ENCODE measurements at regions not wholly inside any gene's neighbourhood (a gene's known extent, or its start where the extent isn't known, plus 50 kb on each side); places are given as distances from the start of the nearest gene placed in this dataset.

DNA sequence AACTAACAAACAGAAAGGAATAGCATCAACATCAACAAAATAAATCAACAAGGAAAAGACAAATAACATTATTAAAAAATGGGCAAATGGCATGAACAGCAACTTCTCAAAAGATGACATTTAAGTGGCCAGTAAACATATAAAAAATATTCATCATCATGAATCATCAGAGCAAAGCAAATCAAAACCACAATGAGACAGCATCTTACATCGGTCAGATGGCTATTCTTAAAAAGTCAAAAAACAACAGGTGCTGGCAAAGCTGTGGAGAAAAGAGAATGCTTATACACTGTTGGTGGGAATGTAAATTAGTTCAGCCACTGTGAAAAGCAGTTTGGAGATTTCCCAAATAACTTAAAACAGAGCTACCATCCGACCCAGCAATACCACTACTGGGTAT, 327.1 kb downstream of the CMPK2 start:
- H3K27ac ChIP-seq = no peak overlapping the region
- DNase-seq (ENCODE audit: low spot score in 2 of 2) = no peak
- H3K4me1 ChIP-seq = no peaks in the 10 kb centered on the region
- H3K36me3 ChIP-seq = no peaks in the 10 kb centered on the region
- no peaks in the 10 kb centered on the region for H3K9me3 ChIP-seq
- TF ChIP-seq, protein P1, sequence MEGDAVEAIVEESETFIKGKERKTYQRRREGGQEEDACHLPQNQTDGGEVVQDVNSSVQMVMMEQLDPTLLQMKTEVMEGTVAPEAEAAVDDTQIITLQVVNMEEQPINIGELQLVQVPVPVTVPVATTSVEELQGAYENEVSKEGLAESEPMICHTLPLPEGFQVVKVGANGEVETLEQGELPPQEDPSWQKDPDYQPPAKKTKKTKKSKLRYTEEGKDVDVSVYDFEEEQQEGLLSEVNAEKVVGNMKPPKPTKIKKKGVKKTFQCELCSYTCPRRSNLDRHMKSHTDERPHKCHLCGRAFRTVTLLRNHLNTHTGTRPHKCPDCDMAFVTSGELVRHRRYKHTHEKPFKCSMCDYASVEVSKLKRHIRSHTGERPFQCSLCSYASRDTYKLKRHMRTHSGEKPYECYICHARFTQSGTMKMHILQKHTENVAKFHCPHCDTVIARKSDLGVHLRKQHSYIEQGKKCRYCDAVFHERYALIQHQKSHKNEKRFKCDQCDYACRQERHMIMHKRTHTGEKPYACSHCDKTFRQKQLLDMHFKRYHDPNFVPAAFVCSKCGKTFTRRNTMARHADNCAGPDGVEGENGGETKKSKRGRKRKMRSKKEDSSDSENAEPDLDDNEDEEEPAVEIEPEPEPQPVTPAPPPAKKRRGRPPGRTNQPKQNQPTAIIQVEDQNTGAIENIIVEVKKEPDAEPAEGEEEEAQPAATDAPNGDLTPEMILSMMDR (IDR thresholded peaks at IDR 0.05) = no peak
- H3K27me3 ChIP-seq = no peaks in the 10 kb centered on the region
- no peak overlapping the region for H3K4me3 ChIP-seq
- intact Hi-C loops (cut with DNase I) = no loop called here

DNA sequence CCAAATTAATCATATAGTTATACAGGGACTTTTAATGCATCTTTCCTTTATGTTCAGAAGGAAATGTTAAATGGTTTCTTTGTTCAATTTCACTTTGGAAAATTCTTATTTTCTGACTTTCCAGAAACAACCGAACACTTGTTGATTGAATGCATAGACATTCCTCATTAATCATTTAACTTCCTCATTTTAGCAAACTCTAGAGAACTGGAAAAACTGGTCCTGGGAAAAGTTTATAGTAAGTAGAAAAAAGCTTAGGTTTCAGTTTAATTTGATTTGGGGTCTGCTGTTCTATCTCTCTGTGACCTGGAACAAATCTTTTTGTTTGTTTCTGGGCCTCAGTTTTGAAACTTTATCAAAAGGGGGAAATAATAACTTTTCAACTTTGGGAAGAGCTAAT, 320.4 kb downstream of the CMPK2 start:
- H3K4me3 ChIP-seq = no peak overlapping the region
- no peaks in the 10 kb centered on the region for H3K36me3 ChIP-seq
- no peak for DNase-seq (ENCODE audit: low spot score in 2 of 2)
- no peaks in the 10 kb centered on the region for H3K9me3 ChIP-seq
- H3K27me3 ChIP-seq = no peaks in the 10 kb centered on the region
- no peaks in the 10 kb centered on the region for H3K4me1 ChIP-seq
- intact Hi-C loops (cut with DNase I) = no loop called here
- no peak overlapping the region for H3K27ac ChIP-seq
- TF ChIP-seq, protein P1 (IDR thresholded peaks at IDR 0.05) = no peak

DNA sequence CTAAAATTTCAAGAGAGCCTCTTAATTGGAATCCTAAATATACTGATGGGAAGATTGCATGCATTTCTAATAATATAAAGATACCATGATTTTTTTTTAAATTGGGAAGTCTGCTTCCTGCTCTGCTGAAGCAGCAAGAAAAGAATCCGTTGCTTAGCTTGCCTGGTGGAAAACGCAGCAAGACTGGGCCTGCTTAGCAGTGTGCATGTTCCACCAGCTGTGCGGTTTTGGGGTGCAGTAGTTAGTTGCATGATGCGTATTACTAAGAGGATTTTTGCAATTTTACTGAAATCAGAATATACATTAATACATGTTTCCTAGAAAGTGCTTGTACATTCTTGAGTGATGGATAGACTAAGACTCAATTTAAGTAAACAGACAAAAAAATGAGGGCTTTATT, 319.9 kb downstream of the CMPK2 start:
- no peak for DNase-seq (ENCODE audit: low spot score in 2 of 2)
- H3K4me3 ChIP-seq = no peak overlapping the region
- no peaks in the 10 kb centered on the region for H3K9me3 ChIP-seq
- intact Hi-C loops (cut with DNase I) = no loop called here
- H3K27ac ChIP-seq = no peak overlapping the region
- no peaks in the 10 kb centered on the region for H3K36me3 ChIP-seq
- H3K27me3 ChIP-seq = no peaks in the 10 kb centered on the region
- H3K4me1 ChIP-seq = no peaks in the 10 kb centered on the region
- TF ChIP-seq, protein P1 (IDR thresholded peaks at IDR 0.05) = no peak

DNA sequence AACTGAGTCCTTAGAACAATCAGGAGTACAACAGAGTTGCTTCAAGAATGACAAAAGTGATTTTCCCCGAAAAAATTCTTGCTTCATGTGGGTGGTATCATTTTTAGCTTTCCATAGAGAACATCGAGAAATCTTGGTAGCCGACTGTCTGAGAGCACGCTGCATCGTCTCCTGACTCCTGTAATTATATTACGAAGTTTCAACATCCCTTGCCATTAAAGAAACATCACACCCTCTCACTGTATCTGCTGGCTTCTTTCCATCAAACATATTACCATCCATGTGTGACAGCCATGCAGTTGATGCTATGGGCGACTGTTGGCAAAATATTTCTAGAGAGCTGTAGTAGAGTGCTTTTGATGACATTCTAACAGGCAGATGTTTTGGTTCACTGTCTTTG, 311.2 kb downstream of the CMPK2 start:
- intact Hi-C loops (cut with DNase I) = no loop called here
- Histone ChIP-seq H3K36me3 (no peaks in the 10 kb centered on the region), H3K27ac (no peak overlapping the region), H3K4me1 (no peaks in the 10 kb centered on the region), H3K9me3 (no peaks in the 10 kb centered on the region), H3K4me3 (no peak overlapping the region), H3K27me3 (no peaks in the 10 kb centered on the region)
- TF ChIP-seq, protein P1 (IDR thresholded peaks at IDR 0.05) = no peak
- no peak for DNase-seq (ENCODE audit: low spot score in 2 of 2)

DNA sequence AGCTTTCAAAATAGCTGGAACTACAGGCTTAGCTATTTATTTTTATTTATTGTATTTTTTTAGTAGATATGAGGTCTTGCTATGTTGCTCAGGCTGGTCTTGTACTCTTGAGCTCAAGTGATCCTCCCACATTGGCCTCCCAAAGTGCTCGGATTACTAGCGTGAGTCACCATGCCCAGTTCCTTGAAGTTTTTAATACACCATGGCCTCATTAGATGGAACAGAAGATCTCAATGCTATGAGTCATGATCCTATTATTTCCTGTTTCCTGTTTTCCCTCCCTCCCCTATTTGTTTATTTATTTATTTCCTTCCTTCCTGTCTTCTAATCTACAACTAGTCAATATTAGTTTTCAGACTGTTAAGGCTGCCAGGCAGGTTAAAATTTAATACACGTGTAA, 309.0 kb downstream of the CMPK2 start:
- Histone ChIP-seq H3K27me3 (no peaks in the 10 kb centered on the region), H3K36me3 (no peaks in the 10 kb centered on the region), H3K27ac (no peak overlapping the region), H3K4me1 (no peaks in the 10 kb centered on the region), H3K4me3 (no peak overlapping the region), H3K9me3 (no peaks in the 10 kb centered on the region)
- intact Hi-C loops (cut with DNase I) = no loop called here
- no peak for DNase-seq (ENCODE audit: low spot score in 2 of 2)
- TF ChIP-seq, protein P1 (IDR thresholded peaks at IDR 0.05) = no peak

DNA sequence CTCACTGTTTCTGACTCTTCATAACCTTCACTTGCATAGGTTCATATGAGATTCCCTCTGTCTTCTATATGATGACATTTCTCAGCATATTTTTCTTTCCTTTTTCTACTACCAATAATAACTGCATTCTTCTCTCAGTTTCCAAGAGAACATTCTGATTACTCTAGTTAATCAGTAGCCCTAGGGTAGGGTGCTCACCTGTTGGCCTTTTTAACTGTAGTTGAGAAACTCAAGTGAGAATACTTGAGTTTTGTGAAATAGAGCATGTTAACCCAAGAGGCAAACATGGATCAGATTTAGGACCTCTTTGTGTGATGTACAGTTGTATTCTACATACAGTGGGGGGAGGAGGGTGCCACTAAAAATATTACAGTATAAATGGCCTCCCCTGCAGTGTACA, 308.0 kb downstream of the CMPK2 start:
- Histone ChIP-seq H3K27me3 (no peaks in the 10 kb centered on the region), H3K4me3 (no peak overlapping the region), H3K27ac (no peak overlapping the region), H3K4me1 (no peaks in the 10 kb centered on the region), H3K9me3 (no peaks in the 10 kb centered on the region), H3K36me3 (no peaks in the 10 kb centered on the region)
- TF ChIP-seq, protein P1 (IDR thresholded peaks at IDR 0.05) = no peak
- intact Hi-C loops (cut with DNase I) = no loop called here
- no peak for DNase-seq (ENCODE audit: low spot score in 2 of 2)
